ENCODE measurements at regions not wholly inside any gene's neighbourhood (a gene's known extent, or its start where the extent isn't known, plus 50 kb on each side); places are given as distances from the start of the nearest gene placed in this dataset.

DNA sequence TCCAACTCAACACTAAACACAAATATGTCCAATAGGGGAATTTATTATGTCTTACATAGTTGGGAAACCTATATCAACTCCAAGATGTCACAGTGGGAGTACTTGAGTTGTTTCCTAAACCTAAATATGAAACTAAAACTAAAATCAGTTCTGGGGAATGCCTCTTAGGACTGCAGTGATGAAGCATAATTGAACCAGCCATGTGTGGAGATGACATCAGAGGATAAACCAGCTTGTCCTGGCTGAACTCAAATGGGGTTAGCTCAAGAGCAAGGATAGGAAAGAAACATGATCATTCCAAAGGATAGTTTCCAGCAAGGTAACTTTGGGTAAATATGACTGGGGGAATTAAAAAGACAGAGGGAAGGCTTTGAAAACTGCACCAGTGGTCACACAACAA lies 88.9 kb upstream of the PLPPR1 start:
- DNase-seq (ENCODE audit: low spot score): no peak
- H3K27ac ChIP-seq (ENCODE audit: extremely low read length, insufficient read depth, low read length): no peak overlapping the region
- H2AFZ ChIP-seq (ENCODE audit: low read length): no peak overlapping the region
- H3K27me3 ChIP-seq (ENCODE audit: control insufficient read depth in 1 of 2, insufficient read depth in 2 of 2, low read length in 2 of 2): no peaks in the 10 kb centered on the region
- ATAC-seq: no peak
- no TSS peak for BruUV-seq (replicated peaks)
- H3K9me3 ChIP-seq (ENCODE audit: low read length): no peaks in the 10 kb centered on the region
- H3K36me3 ChIP-seq (replicated peaks in 1 of 2; ENCODE audit: control insufficient read depth in 1 of 2, insufficient read depth in 2 of 2, low read length in 2 of 2): no peaks in the 10 kb centered on the region
- H4K20me1 ChIP-seq (ENCODE audit: insufficient read depth, low read length): no peaks in the 10 kb centered on the region
- ChIA-PET POLR2A (no interaction called here), CTCF (ENCODE audit: low intra/inter-chr PET ratio, low total read pairs) (no interaction called here)
- FAIRE-seq: no peak
- intact Hi-C loops (cut with micrococcal nuclease; ENCODE audit: unreplicated experiment) (no loop called here), in situ Hi-C loops (cut with HindIII; ENCODE audit: extremely low pct_ligation_motif_present, low pct_unique_long_range_greater_than_20kb) (no loop called here)
- no peak overlapping the region for H3K4me3 ChIP-seq (replicated peaks in 1 of 3; ENCODE audit: insufficient read depth in 1 of 3, low read depth in 2 of 3, low read length in 3 of 3)
- no peaks in the 10 kb centered on the region for H3K79me2 ChIP-seq (ENCODE audit: insufficient read depth, low read length)
- H3K9ac ChIP-seq (ENCODE audit: insufficient read depth, low read depth, low read length): no peak overlapping the region
- H3K4me1 ChIP-seq (ENCODE audit: insufficient read depth, low read length): no peaks in the 10 kb centered on the region
- H3K4me2 ChIP-seq (ENCODE audit: low read depth, low read length): no peak overlapping the region
- TF ChIP-seq, protein P1, sequence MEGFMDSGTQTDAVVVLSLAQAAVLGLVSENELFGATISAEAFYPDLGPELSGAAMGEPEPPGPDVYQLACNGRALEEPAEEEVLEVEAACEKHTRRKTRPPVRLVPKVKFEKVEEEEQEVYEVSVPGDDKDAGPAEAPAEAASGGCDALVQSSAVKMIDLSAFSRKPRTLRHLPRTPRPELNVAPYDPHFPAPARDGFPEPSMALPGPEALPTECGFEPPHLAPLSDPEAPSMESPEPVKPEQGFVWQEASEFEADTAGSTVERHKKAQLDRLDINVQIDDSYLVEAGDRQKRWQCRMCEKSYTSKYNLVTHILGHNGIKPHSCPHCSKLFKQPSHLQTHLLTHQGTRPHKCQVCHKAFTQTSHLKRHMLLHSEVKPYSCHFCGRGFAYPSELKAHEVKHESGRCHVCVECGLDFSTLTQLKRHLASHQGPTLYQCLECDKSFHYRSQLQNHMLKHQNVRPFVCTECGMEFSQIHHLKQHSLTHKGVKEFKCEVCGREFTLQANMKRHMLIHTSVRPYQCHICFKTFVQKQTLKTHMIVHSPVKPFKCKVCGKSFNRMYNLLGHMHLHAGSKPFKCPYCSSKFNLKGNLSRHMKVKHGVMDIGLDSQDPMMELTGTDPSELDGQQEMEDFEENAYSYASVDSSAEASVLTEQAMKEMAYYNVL (CRISPR knock-in tag; IDR thresholded peaks at IDR 0.05; ENCODE audit: borderline replicate concordance): no peak
- TF ChIP-seq HMG20B (CRISPR knock-in tag; conservative IDR thresholded peaks at IDR 0.05) (no peak), KLF12 (CRISPR knock-in tag; IDR thresholded peaks at IDR 0.05; ENCODE audit: borderline replicate concordance) (no peak), MYNN (CRISPR knock-in tag; IDR thresholded peaks at IDR 0.05; ENCODE audit: low read depth) (no peak)
- TF ChIP-seq, protein P2, sequence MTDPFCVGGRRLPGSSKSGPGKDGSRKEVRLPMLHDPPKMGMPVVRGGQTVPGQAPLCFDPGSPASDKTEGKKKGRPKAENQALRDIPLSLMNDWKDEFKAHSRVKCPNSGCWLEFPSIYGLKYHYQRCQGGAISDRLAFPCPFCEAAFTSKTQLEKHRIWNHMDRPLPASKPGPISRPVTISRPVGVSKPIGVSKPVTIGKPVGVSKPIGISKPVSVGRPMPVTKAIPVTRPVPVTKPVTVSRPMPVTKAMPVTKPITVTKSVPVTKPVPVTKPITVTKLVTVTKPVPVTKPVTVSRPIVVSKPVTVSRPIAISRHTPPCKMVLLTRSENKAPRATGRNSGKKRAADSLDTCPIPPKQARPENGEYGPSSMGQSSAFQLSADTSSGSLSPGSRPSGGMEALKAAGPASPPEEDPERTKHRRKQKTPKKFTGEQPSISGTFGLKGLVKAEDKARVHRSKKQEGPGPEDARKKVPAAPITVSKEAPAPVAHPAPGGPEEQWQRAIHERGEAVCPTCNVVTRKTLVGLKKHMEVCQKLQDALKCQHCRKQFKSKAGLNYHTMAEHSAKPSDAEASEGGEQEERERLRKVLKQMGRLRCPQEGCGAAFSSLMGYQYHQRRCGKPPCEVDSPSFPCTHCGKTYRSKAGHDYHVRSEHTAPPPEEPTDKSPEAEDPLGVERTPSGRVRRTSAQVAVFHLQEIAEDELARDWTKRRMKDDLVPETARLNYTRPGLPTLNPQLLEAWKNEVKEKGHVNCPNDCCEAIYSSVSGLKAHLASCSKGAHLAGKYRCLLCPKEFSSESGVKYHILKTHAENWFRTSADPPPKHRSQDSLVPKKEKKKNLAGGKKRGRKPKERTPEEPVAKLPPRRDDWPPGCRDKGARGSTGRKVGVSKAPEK (CRISPR knock-in tag; IDR thresholded peaks at IDR 0.05; ENCODE audit: borderline replicate concordance): no peak
- TF ChIP-seq, protein P3, sequence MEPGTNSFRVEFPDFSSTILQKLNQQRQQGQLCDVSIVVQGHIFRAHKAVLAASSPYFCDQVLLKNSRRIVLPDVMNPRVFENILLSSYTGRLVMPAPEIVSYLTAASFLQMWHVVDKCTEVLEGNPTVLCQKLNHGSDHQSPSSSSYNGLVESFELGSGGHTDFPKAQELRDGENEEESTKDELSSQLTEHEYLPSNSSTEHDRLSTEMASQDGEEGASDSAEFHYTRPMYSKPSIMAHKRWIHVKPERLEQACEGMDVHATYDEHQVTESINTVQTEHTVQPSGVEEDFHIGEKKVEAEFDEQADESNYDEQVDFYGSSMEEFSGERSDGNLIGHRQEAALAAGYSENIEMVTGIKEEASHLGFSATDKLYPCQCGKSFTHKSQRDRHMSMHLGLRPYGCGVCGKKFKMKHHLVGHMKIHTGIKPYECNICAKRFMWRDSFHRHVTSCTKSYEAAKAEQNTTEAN (CRISPR knock-in tag; conservative IDR thresholded peaks at IDR 0.05): no peak

Data from HepG2 (cell line).